PC-3 (cell line): ENCODE measurements at regions not wholly inside any gene's neighbourhood (a gene's known extent, or its start where the extent isn't known, plus 50 kb on each side); places are given as distances from the start of the nearest gene placed in this dataset.

ENCODE experiments used
- ATAC-seq: fragments of 200-7000 bp; cut with Tn5 transposase; 2 replicates; pipeline ENCODE4 v1.9.1; 2020; ENCODE audit warnings: mild to moderate bottlenecking, moderate library complexity
- BruUV-seq: library from RNA; stranded (reverse); fragments of 400-500 nt; replicated peaks from 2 replicates; lab custom pipeline; 2021; lab: Mats Ljungman, UMichigan
- CTCF ChIA-PET: fragments of 300-600 bp; sonication (Branson Sonifier 250); formaldehyde crosslinking; loops from one replicate; lab custom pipeline; 2022; ENCODE audit warnings: antibody characterized with exemption; lab: Charles Lee
- POLR2A ChIA-PET: fragments of 300-600 bp; sonication (Branson Sonifier 250); formaldehyde crosslinking; loops from one replicate; lab custom pipeline; 2022; ENCODE audit warnings: antibody characterized with exemption; ENCODE audit not compliant: unreplicated experiment; lab: Charles Lee
- DNase-seq: peaks from one replicate; pipeline ENCODE4 v3.0.0-alpha.2; 2015
- H2AFZ ChIP-seq: fragments of 300-600 bp; sonication (generic); 2 replicates; pipeline ENCODE4 v1.6.0; 2016; ENCODE audit warnings: antibody characterized with exemption, low read length
- H3F3A ChIP-seq: fragments of 300-600 bp; sonication (generic); one replicate; pipeline ENCODE4 v1.6.0; 2017; ENCODE audit warnings: antibody characterized with exemption, low read length, control low read depth, mild to moderate bottlenecking; ENCODE audit not compliant: unreplicated experiment
- H3K27ac ChIP-seq: fragments of 300-600 bp; sonication (generic); 2 replicates; pipeline ENCODE4 v1.5.1; 2016; ENCODE audit warnings: mild to moderate bottlenecking, low read length
- H3K27me3 ChIP-seq: fragments of 300-600 bp; sonication (generic); 2 replicates; pipeline ENCODE4 v1.6.1; 2016; ENCODE audit warnings: low read length, mixed read lengths
- H3K36me3 ChIP-seq: fragments of 300-600 bp; sonication (generic); 2 replicates; pipeline ENCODE4 v1.6.1; 2016; ENCODE audit warnings: low read depth, mixed run types, low read length, mixed read lengths
- H3K4me1 ChIP-seq: fragments of 300-600 bp; sonication (generic); 2 replicates; pipeline ENCODE4 v1.5.1; 2016; ENCODE audit warnings: low read length; ENCODE audit not compliant: insufficient read depth
- H3K4me2 ChIP-seq: fragments of 300-600 bp; sonication (generic); 2 replicates; pipeline ENCODE4 v1.6.0; 2016; ENCODE audit warnings: low read length
- H3K4me3 ChIP-seq: fragments of 300-600 bp; sonication (generic); 2 replicates; pipeline ENCODE4 v1.5.1; 2016; ENCODE audit warnings: mild to moderate bottlenecking, low read length, mixed read lengths
- H3K79me2 ChIP-seq: fragments of 300-600 bp; sonication (generic); 2 replicates; pipeline ENCODE4 v1.6.1; 2017; ENCODE audit warnings: low read length, mixed read lengths
- H3K9ac ChIP-seq: fragments of 300-600 bp; sonication (generic); 2 replicates; pipeline ENCODE4 v1.6.0; 2016; ENCODE audit warnings: mild to moderate bottlenecking, low read length
- H3K9me2 ChIP-seq: fragments of 300-600 bp; sonication (generic); replicated peaks from 2 replicates; pipeline ENCODE4 v1.6.1; 2016; ENCODE audit warnings: mixed run types, low read length, mixed read lengths
- H3K9me3 ChIP-seq: fragments of 300-600 bp; sonication (generic); 2 replicates; pipeline ENCODE4 v1.6.1; 2016; ENCODE audit warnings: low read length, mixed read lengths
- H4K20me1 ChIP-seq: fragments of 300-600 bp; sonication (generic); 2 replicates; pipeline ENCODE4 v1.6.1; 2016; ENCODE audit warnings: low read length, mixed read lengths
- EZH2 ChIP-seq: fragments of 300-600 bp; sonication (generic); IDR thresholded peaks from one replicate; pipeline ENCODE4 v1.6.1; 2017; ENCODE audit warnings: antibody characterized with exemption, mild to moderate bottlenecking, low read length; ENCODE audit not compliant: unreplicated experiment
- EZH2phosphoT487 ChIP-seq: fragments of 300-600 bp; sonication (generic); IDR thresholded peaks from 2 replicates; pipeline ENCODE4 v1.6.1; 2018; ENCODE audit warnings: mild to moderate bottlenecking, antibody characterized with exemption, low read length, borderline replicate concordance
- intact Hi-C: fragments of 100-400 bp; cut with micrococcal nuclease; formaldehyde crosslinking; loops from 2 replicates; pipeline ENCODE4 v1.9.0; 2023
- TF ChIP-seq, protein P1 (sequence below): fragments of 300-600 bp; sonication (generic); conservative IDR thresholded peaks from 2 replicates; pipeline ENCODE4 v1.5.1; 2017; ENCODE audit warnings: antibody characterized with exemption, low read depth, mild to moderate bottlenecking, low read length

DNA sequence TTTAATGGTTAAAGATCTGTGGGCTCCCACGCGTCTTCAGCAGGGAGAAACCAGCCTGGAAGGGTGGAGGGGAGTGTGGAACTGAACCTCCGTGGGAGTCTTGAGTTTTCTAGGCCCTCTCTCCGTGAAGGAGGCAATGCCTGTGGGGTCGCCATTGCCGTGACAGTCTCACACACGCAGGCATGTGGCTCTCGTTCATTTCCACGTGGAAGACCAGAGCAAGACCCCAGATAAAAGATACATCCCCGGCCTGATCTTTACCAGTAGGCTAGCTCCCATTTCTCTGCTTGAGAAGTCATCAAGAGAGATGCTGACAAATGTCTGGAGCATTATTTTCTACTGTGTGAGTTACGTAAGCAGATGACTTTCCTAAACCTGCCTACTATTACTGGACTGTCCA is 491.7 kb upstream of the LMO3 start:
- H3K4me1 ChIP-seq: no peaks in the 10 kb centered on the region
- H3K27me3 ChIP-seq: no peaks in the 10 kb centered on the region
- TF ChIP-seq EZH2phosphoT487: no peak
- no peak for TF ChIP-seq EZH2
- TF ChIP-seq, protein P1, sequence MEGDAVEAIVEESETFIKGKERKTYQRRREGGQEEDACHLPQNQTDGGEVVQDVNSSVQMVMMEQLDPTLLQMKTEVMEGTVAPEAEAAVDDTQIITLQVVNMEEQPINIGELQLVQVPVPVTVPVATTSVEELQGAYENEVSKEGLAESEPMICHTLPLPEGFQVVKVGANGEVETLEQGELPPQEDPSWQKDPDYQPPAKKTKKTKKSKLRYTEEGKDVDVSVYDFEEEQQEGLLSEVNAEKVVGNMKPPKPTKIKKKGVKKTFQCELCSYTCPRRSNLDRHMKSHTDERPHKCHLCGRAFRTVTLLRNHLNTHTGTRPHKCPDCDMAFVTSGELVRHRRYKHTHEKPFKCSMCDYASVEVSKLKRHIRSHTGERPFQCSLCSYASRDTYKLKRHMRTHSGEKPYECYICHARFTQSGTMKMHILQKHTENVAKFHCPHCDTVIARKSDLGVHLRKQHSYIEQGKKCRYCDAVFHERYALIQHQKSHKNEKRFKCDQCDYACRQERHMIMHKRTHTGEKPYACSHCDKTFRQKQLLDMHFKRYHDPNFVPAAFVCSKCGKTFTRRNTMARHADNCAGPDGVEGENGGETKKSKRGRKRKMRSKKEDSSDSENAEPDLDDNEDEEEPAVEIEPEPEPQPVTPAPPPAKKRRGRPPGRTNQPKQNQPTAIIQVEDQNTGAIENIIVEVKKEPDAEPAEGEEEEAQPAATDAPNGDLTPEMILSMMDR: no peak
- intact Hi-C loops: no loop called here
- H3K27ac ChIP-seq: no peak overlapping the region
- H3F3A ChIP-seq: no peaks in the 10 kb centered on the region
- CTCF ChIA-PET: no interaction called here
- DNase-seq (no peak), ATAC-seq (no peak)
- H3K9ac ChIP-seq: no peak overlapping the region
- H3K79me2 ChIP-seq: no peaks in the 10 kb centered on the region
- H3K9me2 ChIP-seq: no peaks in the 10 kb centered on the region
- no peaks in the 10 kb centered on the region for H3K9me3 ChIP-seq
- no peak overlapping the region for H2AFZ ChIP-seq
- H3K4me2 ChIP-seq: no peak overlapping the region
- POLR2A ChIA-PET: no interaction called here
- BruUV-seq: no TSS peak
- H4K20me1 ChIP-seq: no peaks in the 10 kb centered on the region
- H3K4me3 ChIP-seq: no peak overlapping the region
- no peaks in the 10 kb centered on the region for H3K36me3 ChIP-seq

DNA sequence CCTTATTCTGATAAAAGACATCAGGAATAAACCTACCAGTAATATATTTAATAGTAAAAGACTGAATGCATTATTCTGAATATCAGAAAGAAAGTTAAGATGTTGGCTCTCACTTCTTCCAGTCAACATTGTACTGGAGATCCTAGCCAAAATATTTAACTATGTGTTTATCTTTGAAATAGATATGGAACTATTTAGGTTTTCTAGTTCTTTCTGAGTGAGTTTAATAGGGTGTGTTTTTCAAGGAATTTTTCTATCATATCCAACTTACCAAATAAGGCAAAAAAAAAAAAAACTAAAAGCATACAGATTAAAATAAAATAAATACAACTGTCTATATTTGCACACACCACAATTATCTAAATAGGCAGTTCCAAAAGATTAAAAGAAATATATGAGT is 478.9 kb upstream of the LMO3 start:
- Histone ChIP-seq H4K20me1 (no peaks in the 10 kb centered on the region), H3K4me1 (no peaks in the 10 kb centered on the region), H3F3A (no peaks in the 10 kb centered on the region), H3K79me2 (no peaks in the 10 kb centered on the region), H3K4me3 (no peak overlapping the region), H2AFZ (no peak overlapping the region), H3K9ac (no peak overlapping the region), H3K27ac (no peak overlapping the region), H3K9me3 (no peaks in the 10 kb centered on the region), H3K27me3 (no peaks in the 10 kb centered on the region), H3K36me3 (no peaks in the 10 kb centered on the region), H3K9me2 (no peaks in the 10 kb centered on the region), H3K4me2 (no peak overlapping the region)
- ATAC-seq: no peak
- DNase-seq: no peak
- intact Hi-C loops: no loop called here
- ChIA-PET POLR2A (no interaction called here), CTCF (no interaction called here)
- TF ChIP-seq, protein P1: no peak
- TF ChIP-seq EZH2: no peak
- no peak for TF ChIP-seq EZH2phosphoT487
- BruUV-seq: no TSS peak

- intact Hi-C loops: no loop called here
- no peak for ATAC-seq
- POLR2A ChIA-PET: no interaction called here
These were observed 473.4 kb upstream of the LMO3 start for GRCh38 chr12:17079251-17079909.

More at GRCh38 chr12:17079251-17079909, 473.4 kb upstream of the LMO3 start:
- TF ChIP-seq EZH2: no peak
- TF ChIP-seq, protein P1: peak; percentile 50
- BruUV-seq: no TSS peak
- Histone ChIP-seq H3K9me2 (no peaks in the 10 kb centered on the region), H3K27me3 (no peaks in the 10 kb centered on the region), H3K9ac (no peak overlapping the region), H3K9me3 (no peaks in the 10 kb centered on the region), H3K36me3 (no peaks in the 10 kb centered on the region), H3K27ac (no peak overlapping the region), H3K79me2 (no peaks in the 10 kb centered on the region), H4K20me1 (no peaks in the 10 kb centered on the region), H3K4me1 (peaks cover 13% of the 10 kb centered on the region), H2AFZ (no peak overlapping the region), H3F3A (no peaks in the 10 kb centered on the region), H3K4me3 (no peak overlapping the region), H3K4me2 (no peak overlapping the region)
- peak; percentile 29 for DNase-seq
- CTCF ChIA-PET: no interaction called here
